WTC11 (cell line): ENCODE measurements at regions not wholly inside any gene's neighbourhood (a gene's known extent, or its start where the extent isn't known, plus 50 kb on each side); places are given as distances from the start of the nearest gene placed in this dataset.
A peak's percentile ranks its signal among the peaks of the same experiment; 100 is the strongest.

Source experiments
- ATAC-seq: fragments of 200-7000 bp; cut with Tn5 transposase; 2 replicates; pipeline ENCODE4 v1.10.0; 2021; ENCODE audit warnings: mild to moderate bottlenecking, moderate library complexity
- CTCF ChIA-PET: fragments of 300-600 bp; sonication (Branson Sonifier 250); formaldehyde crosslinking; loops from one replicate; lab custom pipeline; 2021; ENCODE audit warnings: antibody characterized with exemption; lab: Charles Lee
- POLR2A ChIA-PET: fragments of 350-600 bp; sonication (Branson Sonifier 250); formaldehyde crosslinking; loops from one replicate; lab custom pipeline; 2021; ENCODE audit warnings: antibody characterized with exemption; lab: Charles Lee
- DNase-seq: peaks from one replicate; pipeline ENCODE4 v3.0.0; 2021; ENCODE audit warnings: low spot score
- H3K27ac Mint-ChIP-seq: 2 replicates; pipeline ENCODE4 v1.8.0; 2021; ENCODE audit warnings: mixed read lengths
- H3K27me3 Mint-ChIP-seq: 2 replicates; pipeline ENCODE4 v1.8.0; 2021; ENCODE audit warnings: low read depth, mild to moderate bottlenecking, moderate library complexity, mixed read lengths
- H3K36me3 Mint-ChIP-seq: 2 replicates; pipeline ENCODE4 v1.8.0; 2021; ENCODE audit warnings: mixed read lengths
- H3K4me1 Mint-ChIP-seq: 2 replicates; pipeline ENCODE4 v1.8.0; 2022; ENCODE audit warnings: mixed read lengths
- H3K4me3 Mint-ChIP-seq: 2 replicates; pipeline ENCODE4 v1.8.0; 2021; ENCODE audit warnings: mild to moderate bottlenecking, moderate library complexity, mixed read lengths
- H3K9me3 Mint-ChIP-seq: 2 replicates; pipeline ENCODE4 v1.8.0; 2021; ENCODE audit warnings: mixed read lengths
- ATF1 ChIP-seq: sonication (generic); formaldehyde crosslinking; IDR thresholded peaks from 2 replicates; pipeline ENCODE4 v1.8.1; 2023; ENCODE audit warnings: mild to moderate bottlenecking, moderate library complexity, missing genetic modification reagents
- CREM ChIP-seq: sonication (generic); formaldehyde crosslinking; IDR thresholded peaks from 2 replicates; pipeline ENCODE4 v1.8.1; 2022; ENCODE audit warnings: mild to moderate bottlenecking, missing genetic modification reagents, moderate library complexity
- IRF2 ChIP-seq: sonication (generic); formaldehyde crosslinking; IDR thresholded peaks from 2 replicates; pipeline ENCODE4 v1.8.0; 2022; ENCODE audit warnings: low read depth, missing genetic modification reagents, borderline replicate concordance
- JUN ChIP-seq: sonication (generic); formaldehyde crosslinking; IDR thresholded peaks from 2 replicates; pipeline ENCODE4 v1.8.0; 2023; ENCODE audit warnings: mild to moderate bottlenecking, missing genetic modification reagents
- NR2C2 ChIP-seq: sonication (generic); formaldehyde crosslinking; IDR thresholded peaks from 2 replicates; pipeline ENCODE4 v1.8.0; 2022; ENCODE audit warnings: mild to moderate bottlenecking, missing genetic modification reagents
- PRRX2 ChIP-seq: fragments of 250-450 bp; sonication (Bioruptor Pico); IDR thresholded peaks from 2 replicates; pipeline ENCODE4 v1.8.0; 2021; ENCODE audit warnings: mild to moderate bottlenecking
- RORB ChIP-seq: fragments of 250-450 bp; sonication (Bioruptor Pico); IDR thresholded peaks from 2 replicates; pipeline ENCODE4 v1.9.0; 2021; ENCODE audit warnings: mild to moderate bottlenecking
- TCF7 ChIP-seq: sonication (generic); formaldehyde crosslinking; IDR thresholded peaks from 2 replicates; pipeline ENCODE4 v1.8.0; 2022; ENCODE audit warnings: mild to moderate bottlenecking, low read depth, missing genetic modification reagents, moderate library complexity
- TEAD4 ChIP-seq: sonication (generic); formaldehyde crosslinking; IDR thresholded peaks from 2 replicates; pipeline ENCODE4 v1.8.0; 2022; ENCODE audit warnings: mild to moderate bottlenecking, missing genetic modification reagents
- ZNF121 ChIP-seq: sonication (generic); formaldehyde crosslinking; IDR thresholded peaks from 2 replicates; pipeline ENCODE4 v1.8.0; 2023; ENCODE audit warnings: missing genetic modification reagents
- ZNF671 ChIP-seq: fragments of 250-450 bp; sonication (Bioruptor Pico); IDR thresholded peaks from 2 replicates; pipeline ENCODE4 v1.8.0; 2021; ENCODE audit warnings: mild to moderate bottlenecking
- TF ChIP-seq, protein P1 (sequence below): sonication (generic); formaldehyde crosslinking; IDR thresholded peaks from 2 replicates; pipeline ENCODE4 v1.8.0; 2023; ENCODE audit warnings: missing genetic modification reagents
- TF ChIP-seq, protein P2 (sequence below): sonication (generic); formaldehyde crosslinking; IDR thresholded peaks from 2 replicates; pipeline ENCODE4 v1.8.0; 2022; ENCODE audit warnings: mild to moderate bottlenecking, missing genetic modification reagents
- TF ChIP-seq, protein P3 (sequence below): sonication (generic); formaldehyde crosslinking; IDR thresholded peaks from 2 replicates; pipeline ENCODE4 v1.8.0; 2022; ENCODE audit warnings: mild to moderate bottlenecking, missing genetic modification reagents
- TF ChIP-seq, protein P4 (sequence below): fragments of 250-450 bp; sonication (Bioruptor Pico); IDR thresholded peaks from 2 replicates; pipeline ENCODE4 v1.9.0; 2021; ENCODE audit warnings: mild to moderate bottlenecking, borderline replicate concordance
- TF ChIP-seq, protein P5 (sequence below): sonication (generic); formaldehyde crosslinking; IDR thresholded peaks from 2 replicates; pipeline ENCODE4 v1.8.1; 2022; ENCODE audit warnings: missing genetic modification reagents, borderline replicate concordance
- TF ChIP-seq, protein P6 (sequence below): sonication (generic); formaldehyde crosslinking; IDR thresholded peaks from 2 replicates; pipeline ENCODE4 v1.8.1; 2022; ENCODE audit warnings: mild to moderate bottlenecking, moderate library complexity, missing genetic modification reagents
- TF ChIP-seq, protein P7 (sequence below): sonication (generic); formaldehyde crosslinking; IDR thresholded peaks from 2 replicates; pipeline ENCODE4 v1.8.1; 2023; ENCODE audit warnings: mild to moderate bottlenecking, missing genetic modification reagents, borderline replicate concordance

DNA sequence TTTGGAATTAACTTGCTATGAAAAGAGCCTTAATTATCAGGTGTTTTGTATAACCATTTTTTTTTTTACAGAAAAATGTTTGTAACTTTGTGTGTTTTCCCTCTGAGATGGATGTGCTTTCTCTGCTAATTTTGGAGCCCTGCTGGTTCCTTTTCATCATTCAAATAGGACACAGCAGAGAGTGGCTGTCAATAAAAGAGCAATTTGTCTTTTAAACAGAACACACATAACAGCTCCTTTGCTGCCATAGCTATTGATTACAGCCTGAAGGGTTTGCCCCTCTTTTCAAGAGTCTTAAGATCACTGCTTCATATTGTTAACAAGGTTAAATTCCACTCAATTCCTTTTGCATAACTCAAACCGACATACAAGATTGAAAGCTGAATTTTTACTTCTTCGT is 187.2 kb upstream of the MBL2 start:
- Mint-ChIP-seq H3K27ac (peak overlapping the region; percentile 30), H3K4me1 (peaks cover 31% of the 10 kb centered on the region), H3K27me3 (no peaks in the 10 kb centered on the region), H3K4me3 (no peak overlapping the region), H3K36me3 (0 out of 2 replicates have a peak, but pooled peaks cover 6% of the 10 kb centered on the region), H3K9me3 (no peaks in the 10 kb centered on the region)
- ATAC-seq (no peak), DNase-seq (no peak)
- ChIA-PET CTCF (interaction anchor here (0.7 to 1.0 kb wide), 3 partner anchors 8 to 142 kb away, joined by 3 to 5 read pairs (median 4); no protein-coding TSS in a partner anchor), POLR2A (no interaction called here)
- TF ChIP-seq TCF7 (CRISPR knock-in tag) (no peak), CREM (CRISPR knock-in tag) (no peak)
- TF ChIP-seq, protein P1, sequence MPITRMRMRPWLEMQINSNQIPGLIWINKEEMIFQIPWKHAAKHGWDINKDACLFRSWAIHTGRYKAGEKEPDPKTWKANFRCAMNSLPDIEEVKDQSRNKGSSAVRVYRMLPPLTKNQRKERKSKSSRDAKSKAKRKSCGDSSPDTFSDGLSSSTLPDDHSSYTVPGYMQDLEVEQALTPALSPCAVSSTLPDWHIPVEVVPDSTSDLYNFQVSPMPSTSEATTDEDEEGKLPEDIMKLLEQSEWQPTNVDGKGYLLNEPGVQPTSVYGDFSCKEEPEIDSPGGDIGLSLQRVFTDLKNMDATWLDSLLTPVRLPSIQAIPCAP (CRISPR knock-in tag), result no peak
- TF ChIP-seq, protein P2, sequence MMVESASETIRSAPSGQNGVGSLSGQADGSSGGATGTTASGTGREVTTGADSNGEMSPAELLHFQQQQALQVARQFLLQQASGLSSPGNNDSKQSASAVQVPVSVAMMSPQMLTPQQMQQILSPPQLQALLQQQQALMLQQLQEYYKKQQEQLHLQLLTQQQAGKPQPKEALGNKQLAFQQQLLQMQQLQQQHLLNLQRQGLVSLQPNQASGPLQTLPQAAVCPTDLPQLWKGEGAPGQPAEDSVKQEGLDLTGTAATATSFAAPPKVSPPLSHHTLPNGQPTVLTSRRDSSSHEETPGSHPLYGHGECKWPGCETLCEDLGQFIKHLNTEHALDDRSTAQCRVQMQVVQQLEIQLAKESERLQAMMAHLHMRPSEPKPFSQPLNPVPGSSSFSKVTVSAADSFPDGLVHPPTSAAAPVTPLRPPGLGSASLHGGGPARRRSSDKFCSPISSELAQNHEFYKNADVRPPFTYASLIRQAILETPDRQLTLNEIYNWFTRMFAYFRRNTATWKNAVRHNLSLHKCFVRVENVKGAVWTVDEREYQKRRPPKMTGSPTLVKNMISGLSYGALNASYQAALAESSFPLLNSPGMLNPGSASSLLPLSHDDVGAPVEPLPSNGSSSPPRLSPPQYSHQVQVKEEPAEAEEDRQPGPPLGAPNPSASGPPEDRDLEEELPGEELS (CRISPR knock-in tag), result no peak

DNA sequence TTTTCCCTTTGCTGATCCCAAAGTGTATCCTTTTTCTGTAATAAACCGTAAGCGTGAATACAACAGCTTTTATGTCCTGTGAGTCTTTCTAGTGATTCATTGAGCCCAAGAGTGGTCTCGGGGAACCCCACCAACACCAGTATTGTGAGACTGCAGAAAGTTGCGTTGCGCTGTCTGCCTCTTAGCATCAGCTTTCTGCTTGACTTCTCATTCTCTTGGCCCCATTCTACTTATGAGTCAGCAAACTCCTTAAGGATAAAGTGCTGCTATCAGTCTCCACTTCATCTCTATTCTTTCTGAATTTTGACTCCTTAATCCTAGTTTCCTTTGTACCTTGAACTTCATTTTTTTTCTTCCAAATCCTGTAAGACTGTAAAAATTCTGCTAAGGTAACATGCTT is 184.3 kb upstream of the MBL2 start:
- CTCF ChIA-PET, result no interaction called here
- POLR2A ChIA-PET, result no interaction called here
- TF ChIP-seq, protein P3, sequence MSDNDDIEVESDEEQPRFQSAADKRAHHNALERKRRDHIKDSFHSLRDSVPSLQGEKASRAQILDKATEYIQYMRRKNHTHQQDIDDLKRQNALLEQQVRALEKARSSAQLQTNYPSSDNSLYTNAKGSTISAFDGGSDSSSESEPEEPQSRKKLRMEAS (CRISPR knock-in tag), result no peak
- TF ChIP-seq, protein P4, sequence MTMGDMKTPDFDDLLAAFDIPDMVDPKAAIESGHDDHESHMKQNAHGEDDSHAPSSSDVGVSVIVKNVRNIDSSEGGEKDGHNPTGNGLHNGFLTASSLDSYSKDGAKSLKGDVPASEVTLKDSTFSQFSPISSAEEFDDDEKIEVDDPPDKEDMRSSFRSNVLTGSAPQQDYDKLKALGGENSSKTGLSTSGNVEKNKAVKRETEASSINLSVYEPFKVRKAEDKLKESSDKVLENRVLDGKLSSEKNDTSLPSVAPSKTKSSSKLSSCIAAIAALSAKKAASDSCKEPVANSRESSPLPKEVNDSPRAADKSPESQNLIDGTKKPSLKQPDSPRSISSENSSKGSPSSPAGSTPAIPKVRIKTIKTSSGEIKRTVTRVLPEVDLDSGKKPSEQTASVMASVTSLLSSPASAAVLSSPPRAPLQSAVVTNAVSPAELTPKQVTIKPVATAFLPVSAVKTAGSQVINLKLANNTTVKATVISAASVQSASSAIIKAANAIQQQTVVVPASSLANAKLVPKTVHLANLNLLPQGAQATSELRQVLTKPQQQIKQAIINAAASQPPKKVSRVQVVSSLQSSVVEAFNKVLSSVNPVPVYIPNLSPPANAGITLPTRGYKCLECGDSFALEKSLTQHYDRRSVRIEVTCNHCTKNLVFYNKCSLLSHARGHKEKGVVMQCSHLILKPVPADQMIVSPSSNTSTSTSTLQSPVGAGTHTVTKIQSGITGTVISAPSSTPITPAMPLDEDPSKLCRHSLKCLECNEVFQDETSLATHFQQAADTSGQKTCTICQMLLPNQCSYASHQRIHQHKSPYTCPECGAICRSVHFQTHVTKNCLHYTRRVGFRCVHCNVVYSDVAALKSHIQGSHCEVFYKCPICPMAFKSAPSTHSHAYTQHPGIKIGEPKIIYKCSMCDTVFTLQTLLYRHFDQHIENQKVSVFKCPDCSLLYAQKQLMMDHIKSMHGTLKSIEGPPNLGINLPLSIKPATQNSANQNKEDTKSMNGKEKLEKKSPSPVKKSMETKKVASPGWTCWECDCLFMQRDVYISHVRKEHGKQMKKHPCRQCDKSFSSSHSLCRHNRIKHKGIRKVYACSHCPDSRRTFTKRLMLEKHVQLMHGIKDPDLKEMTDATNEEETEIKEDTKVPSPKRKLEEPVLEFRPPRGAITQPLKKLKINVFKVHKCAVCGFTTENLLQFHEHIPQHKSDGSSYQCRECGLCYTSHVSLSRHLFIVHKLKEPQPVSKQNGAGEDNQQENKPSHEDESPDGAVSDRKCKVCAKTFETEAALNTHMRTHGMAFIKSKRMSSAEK (CRISPR knock-in tag), result no peak
- TF ChIP-seq, protein P5, sequence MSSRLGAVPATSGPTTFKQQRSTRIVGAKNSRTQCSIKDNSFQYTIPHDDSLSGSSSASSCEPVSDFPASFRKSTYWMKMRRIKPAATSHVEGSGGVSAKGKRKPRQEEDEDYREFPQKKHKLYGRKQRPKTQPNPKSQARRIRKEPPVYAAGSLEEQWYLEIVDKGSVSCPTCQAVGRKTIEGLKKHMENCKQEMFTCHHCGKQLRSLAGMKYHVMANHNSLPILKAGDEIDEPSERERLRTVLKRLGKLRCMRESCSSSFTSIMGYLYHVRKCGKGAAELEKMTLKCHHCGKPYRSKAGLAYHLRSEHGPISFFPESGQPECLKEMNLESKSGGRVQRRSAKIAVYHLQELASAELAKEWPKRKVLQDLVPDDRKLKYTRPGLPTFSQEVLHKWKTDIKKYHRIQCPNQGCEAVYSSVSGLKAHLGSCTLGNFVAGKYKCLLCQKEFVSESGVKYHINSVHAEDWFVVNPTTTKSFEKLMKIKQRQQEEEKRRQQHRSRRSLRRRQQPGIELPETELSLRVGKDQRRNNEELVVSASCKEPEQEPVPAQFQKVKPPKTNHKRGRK (CRISPR knock-in tag), result no peak
- TF ChIP-seq, protein P6, sequence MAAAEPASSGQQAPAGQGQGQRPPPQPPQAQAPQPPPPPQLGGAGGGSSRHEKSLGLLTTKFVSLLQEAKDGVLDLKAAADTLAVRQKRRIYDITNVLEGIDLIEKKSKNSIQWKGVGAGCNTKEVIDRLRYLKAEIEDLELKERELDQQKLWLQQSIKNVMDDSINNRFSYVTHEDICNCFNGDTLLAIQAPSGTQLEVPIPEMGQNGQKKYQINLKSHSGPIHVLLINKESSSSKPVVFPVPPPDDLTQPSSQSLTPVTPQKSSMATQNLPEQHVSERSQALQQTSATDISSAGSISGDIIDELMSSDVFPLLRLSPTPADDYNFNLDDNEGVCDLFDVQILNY (CRISPR knock-in tag), result no peak
- TF ChIP-seq ZNF121 (CRISPR knock-in tag) (no peak), RORB (CRISPR knock-in tag) (no peak), IRF2 (CRISPR knock-in tag) (no peak), ATF1 (CRISPR knock-in tag) (no peak), ZNF671 (CRISPR knock-in tag) (no peak), NR2C2 (no peak), PRRX2 (CRISPR knock-in tag) (no peak), TEAD4 (no peak), JUN (no peak)
- TF ChIP-seq, protein P7, sequence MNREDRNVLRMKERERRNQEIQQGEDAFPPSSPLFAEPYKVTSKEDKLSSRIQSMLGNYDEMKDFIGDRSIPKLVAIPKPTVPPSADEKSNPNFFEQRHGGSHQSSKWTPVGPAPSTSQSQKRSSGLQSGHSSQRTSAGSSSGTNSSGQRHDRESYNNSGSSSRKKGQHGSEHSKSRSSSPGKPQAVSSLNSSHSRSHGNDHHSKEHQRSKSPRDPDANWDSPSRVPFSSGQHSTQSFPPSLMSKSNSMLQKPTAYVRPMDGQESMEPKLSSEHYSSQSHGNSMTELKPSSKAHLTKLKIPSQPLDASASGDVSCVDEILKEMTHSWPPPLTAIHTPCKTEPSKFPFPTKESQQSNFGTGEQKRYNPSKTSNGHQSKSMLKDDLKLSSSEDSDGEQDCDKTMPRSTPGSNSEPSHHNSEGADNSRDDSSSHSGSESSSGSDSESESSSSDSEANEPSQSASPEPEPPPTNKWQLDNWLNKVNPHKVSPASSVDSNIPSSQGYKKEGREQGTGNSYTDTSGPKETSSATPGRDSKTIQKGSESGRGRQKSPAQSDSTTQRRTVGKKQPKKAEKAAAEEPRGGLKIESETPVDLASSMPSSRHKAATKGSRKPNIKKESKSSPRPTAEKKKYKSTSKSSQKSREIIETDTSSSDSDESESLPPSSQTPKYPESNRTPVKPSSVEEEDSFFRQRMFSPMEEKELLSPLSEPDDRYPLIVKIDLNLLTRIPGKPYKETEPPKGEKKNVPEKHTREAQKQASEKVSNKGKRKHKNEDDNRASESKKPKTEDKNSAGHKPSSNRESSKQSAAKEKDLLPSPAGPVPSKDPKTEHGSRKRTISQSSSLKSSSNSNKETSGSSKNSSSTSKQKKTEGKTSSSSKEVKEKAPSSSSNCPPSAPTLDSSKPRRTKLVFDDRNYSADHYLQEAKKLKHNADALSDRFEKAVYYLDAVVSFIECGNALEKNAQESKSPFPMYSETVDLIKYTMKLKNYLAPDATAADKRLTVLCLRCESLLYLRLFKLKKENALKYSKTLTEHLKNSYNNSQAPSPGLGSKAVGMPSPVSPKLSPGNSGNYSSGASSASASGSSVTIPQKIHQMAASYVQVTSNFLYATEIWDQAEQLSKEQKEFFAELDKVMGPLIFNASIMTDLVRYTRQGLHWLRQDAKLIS, result no peak
- TF ChIP-seq, protein P2 (CRISPR knock-in tag), result no peak

More for the DNA sequence above, 184.3 kb upstream of the MBL2 start:
- 0 out of 2 replicates have a peak overlapping the region, but pooled peaks have one; percentile 58 for H3K27ac Mint-ChIP-seq
- H3K4me3 Mint-ChIP-seq, result no peak overlapping the region
- ATAC-seq (no peak), DNase-seq (no peak)
- peaks cover 16% of the 10 kb centered on the region for H3K36me3 Mint-ChIP-seq
- peaks cover 10% of the 10 kb centered on the region for H3K9me3 Mint-ChIP-seq
- H3K27me3 Mint-ChIP-seq, result peaks cover 2% of the 10 kb centered on the region; the same call in 1 of the 2 replicates
- peaks cover 27% of the 10 kb centered on the region for H3K4me1 Mint-ChIP-seq
